ENCODE measurements at regions not wholly inside any gene's neighbourhood (a gene's known extent, or its start where the extent isn't known, plus 50 kb on each side); places are given as distances from the start of the nearest gene placed in this dataset.

GRCh38 chr12:20184514-20184913 is 183.8 kb upstream of the PDE3A start:
- TF ChIP-seq, protein P1, sequence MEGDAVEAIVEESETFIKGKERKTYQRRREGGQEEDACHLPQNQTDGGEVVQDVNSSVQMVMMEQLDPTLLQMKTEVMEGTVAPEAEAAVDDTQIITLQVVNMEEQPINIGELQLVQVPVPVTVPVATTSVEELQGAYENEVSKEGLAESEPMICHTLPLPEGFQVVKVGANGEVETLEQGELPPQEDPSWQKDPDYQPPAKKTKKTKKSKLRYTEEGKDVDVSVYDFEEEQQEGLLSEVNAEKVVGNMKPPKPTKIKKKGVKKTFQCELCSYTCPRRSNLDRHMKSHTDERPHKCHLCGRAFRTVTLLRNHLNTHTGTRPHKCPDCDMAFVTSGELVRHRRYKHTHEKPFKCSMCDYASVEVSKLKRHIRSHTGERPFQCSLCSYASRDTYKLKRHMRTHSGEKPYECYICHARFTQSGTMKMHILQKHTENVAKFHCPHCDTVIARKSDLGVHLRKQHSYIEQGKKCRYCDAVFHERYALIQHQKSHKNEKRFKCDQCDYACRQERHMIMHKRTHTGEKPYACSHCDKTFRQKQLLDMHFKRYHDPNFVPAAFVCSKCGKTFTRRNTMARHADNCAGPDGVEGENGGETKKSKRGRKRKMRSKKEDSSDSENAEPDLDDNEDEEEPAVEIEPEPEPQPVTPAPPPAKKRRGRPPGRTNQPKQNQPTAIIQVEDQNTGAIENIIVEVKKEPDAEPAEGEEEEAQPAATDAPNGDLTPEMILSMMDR (IDR thresholded peaks at IDR 0.05): no peak
- no peak for TF ChIP-seq EZH2 (IDR thresholded peaks at IDR 0.05; ENCODE audit: borderline replicate concordance, insufficient read depth, low read depth, low read length, poor library complexity, severe bottlenecking)

Data from B cell (primary cell).